GM12878 (cell line): ENCODE measurements at regions not wholly inside any gene's neighbourhood (a gene's known extent, or its start where the extent isn't known, plus 50 kb on each side); places are given as distances from the start of the nearest gene placed in this dataset.
A peak's percentile ranks its signal among the peaks of the same experiment; 100 is the strongest.

Experiments
- ATAC-seq: fragments of 200-7000 bp; cut with Tn5 transposase; 3 replicates; pipeline ENCODE4 v1.9.1; 2020; ENCODE audit warnings: mild to moderate bottlenecking, moderate library complexity
- BruUV-seq: library from RNA; stranded (reverse); fragments of 400-500 nt; replicated peaks from 2 replicates; lab custom pipeline; 2021; lab: Mats Ljungman, UMichigan
- CTCF ChIA-PET: fragments of 300-600 bp; sonication (Branson Sonifier 250); formaldehyde crosslinking; extraction: SDS; loops from one replicate; lab custom pipeline; 2021; ENCODE audit warnings: inconsistent platforms; lab: Yijun Ruan, JAX
- POLR2A ChIA-PET: fragments of 350-600 bp; formaldehyde crosslinking; extraction: SDS; loops from one replicate; lab custom pipeline; 2021; ENCODE audit warnings: inconsistent platforms; lab: Charles Lee
- RAD21 ChIA-PET: fragments of 300-600 bp; sonication (Branson Sonifier 250); formaldehyde crosslinking; loops from one replicate; lab custom pipeline; 2023; ENCODE audit warnings: antibody characterized with exemption; ENCODE audit not compliant: unreplicated experiment; lab: Charles Lee
- SMC1A ChIA-PET: fragments of 300-600 bp; sonication (Branson Sonifier 250); formaldehyde crosslinking; loops from one replicate; lab custom pipeline; 2023; ENCODE audit not compliant: unreplicated experiment, uncharacterized antibody; lab: Charles Lee
- DNase-seq: peaks from one replicate; pipeline ENCODE4 v3.0.0-alpha.2; 2011; ENCODE audit warnings: low read depth, low spot score
- FAIRE-seq: peaks from 3 replicates; lab custom pipeline; 2011; peaks lifted over from hg19 to GRCh38; lab: Jason Lieb, UNC
- H2AFZ ChIP-seq: 2 replicates; pipeline ENCODE4 v1.6.0; 2011; ENCODE audit warnings: low read depth, low read length, control low read depth; ENCODE audit not compliant: control insufficient read depth
- H3K27ac ChIP-seq: 2 replicates; pipeline ENCODE4 v1.5.1; 2011; ENCODE audit warnings: control low read depth; ENCODE audit not compliant: control insufficient read depth, insufficient read depth
- H3K27me3 ChIP-seq, 2 experiments: replicated peaks in 1 of 2; 2 replicates each; pipeline versions ENCODE4 v1.6.0 to v1.6.1; 2011; ENCODE audit warnings: low read length in 1 of 2; ENCODE audit not compliant: control insufficient read depth in 2 of 2, insufficient read depth in 2 of 2
- H3K36me3 ChIP-seq, 2 experiments: 2 replicates each; pipeline ENCODE4 v1.5.1; 2011; ENCODE audit warnings: low read length in 1 of 2; ENCODE audit not compliant: control insufficient read depth in 2 of 2, insufficient read depth in 2 of 2
- H3K4me1 ChIP-seq: 2 replicates; pipeline ENCODE4 v1.6.1; 2011; ENCODE audit warnings: mild to moderate bottlenecking, low read length, moderate library complexity, mixed read lengths; ENCODE audit not compliant: control insufficient read depth, insufficient read depth
- H3K4me2 ChIP-seq: 2 replicates; pipeline ENCODE4 v1.6.0; 2011; ENCODE audit warnings: control low read depth; ENCODE audit not compliant: control insufficient read depth, insufficient read depth
- H3K4me3 ChIP-seq: fragments of 200-600 bp; sonication (generic); 2 replicates; pipeline ENCODE4 v1.5.1; 2016
- H3K79me2 ChIP-seq: 2 replicates; pipeline ENCODE4 v1.6.0; 2011; ENCODE audit warnings: low read length; ENCODE audit not compliant: control insufficient read depth, insufficient read depth
- H3K9ac ChIP-seq: 2 replicates; pipeline ENCODE4 v1.8.0; 2011; ENCODE audit warnings: low read length, control low read depth, mixed read lengths; ENCODE audit not compliant: control insufficient read depth, insufficient read depth
- H3K9me3 ChIP-seq: replicated peaks from 3 replicates; pipeline ENCODE4 v1.5.1; 2011; ENCODE audit warnings: mild to moderate bottlenecking, low read length; ENCODE audit not compliant: control insufficient read depth, insufficient read depth
- H4K20me1 ChIP-seq: 2 replicates; pipeline ENCODE4 v1.6.0; 2011; ENCODE audit not compliant: control insufficient read depth, insufficient read depth
- ASH2L ChIP-seq: fragments of 300-600, 200-600 bp; sonication (generic); IDR thresholded peaks from 2 replicates; pipeline ENCODE4 v1.6.1; 2017; ENCODE audit warnings: low read depth, mild to moderate bottlenecking, borderline replicate concordance
- CHD2 ChIP-seq: IDR thresholded peaks from 2 replicates; pipeline ENCODE4 v1.6.1; 2011; ENCODE audit warnings: low read depth, low read length, improper control_type of control experiment, borderline replicate concordance
- ETV6 ChIP-seq, 2 experiments: fragments of 450-650 bp in 1 of 2; IDR thresholded peaks in 1 of 2; conservative IDR thresholded peaks in 1 of 2; 2 replicates each; pipeline ENCODE4 v1.6.1; 2014; ENCODE audit warnings: antibody characterized with exemption in 1 of 2, borderline replicate concordance in 1 of 2, low read depth in 1 of 2, mild to moderate bottlenecking in 1 of 2, moderate library complexity in 1 of 2
- HDAC2 ChIP-seq: fragments of 200-600 bp; sonication (generic); IDR thresholded peaks from 2 replicates; pipeline ENCODE4 v1.6.1; 2017
- JUNB ChIP-seq: IDR thresholded peaks from 2 replicates; pipeline ENCODE4 v1.6.1; 2016; ENCODE audit warnings: antibody characterized with exemption, mild to moderate bottlenecking
- MLLT1 ChIP-seq: fragments of 450-650 bp; IDR thresholded peaks from 2 replicates; pipeline ENCODE4 v1.6.1; 2016; ENCODE audit warnings: mild to moderate bottlenecking
- MTA3 ChIP-seq: IDR thresholded peaks from 2 replicates; pipeline ENCODE4 v1.6.1; 2012; ENCODE audit warnings: low read length, inconsistent platforms, borderline replicate concordance
- MXI1 ChIP-seq: fragments of 150-350 bp; IDR thresholded peaks from 2 replicates; pipeline ENCODE4 v1.6.1; 2011; ENCODE audit warnings: low read depth, mild to moderate bottlenecking, inconsistent platforms, low read length, improper control_type of control experiment
- MYB ChIP-seq: fragments of 150-350 bp; IDR thresholded peaks from 2 replicates; pipeline ENCODE4 v1.6.1; 2014; ENCODE audit warnings: mild to moderate bottlenecking, low read depth, low read length, borderline replicate concordance
- NFXL1 ChIP-seq: fragments of 450-650 bp; IDR thresholded peaks from 2 replicates; pipeline ENCODE4 v1.6.1; 2017; ENCODE audit warnings: antibody characterized with exemption, mild to moderate bottlenecking, borderline replicate concordance
- RFX5 ChIP-seq: IDR thresholded peaks from 2 replicates; pipeline ENCODE4 v1.6.1; 2011; ENCODE audit warnings: low read depth, low read length, improper control_type of control experiment
- SMARCA5 ChIP-seq: fragments of 450-650 bp; IDR thresholded peaks from 2 replicates; pipeline ENCODE4 v1.6.1; 2017; ENCODE audit warnings: mild to moderate bottlenecking
- TCF12 ChIP-seq: IDR thresholded peaks from 2 replicates; pipeline ENCODE4 v1.6.1; 2011; ENCODE audit warnings: low read depth, mild to moderate bottlenecking, low read length
- USF1 ChIP-seq: IDR thresholded peaks from 2 replicates; pipeline ENCODE4 v1.6.1; 2011; ENCODE audit warnings: borderline replicate concordance, low read depth, mild to moderate bottlenecking, moderate library complexity, mixed read lengths, low read length; ENCODE audit not compliant: insufficient read depth; ENCODE audit errors: extremely low read length
- ZBTB40 ChIP-seq: fragments of 450-650 bp; IDR thresholded peaks from 2 replicates; pipeline ENCODE4 v1.6.1; 2016; ENCODE audit warnings: mild to moderate bottlenecking, moderate library complexity, borderline replicate concordance
- ZNF24 ChIP-seq: fragments of 450-650 bp; IDR thresholded peaks from 2 replicates; pipeline ENCODE4 v1.6.1; 2017; ENCODE audit warnings: antibody characterized with exemption, mild to moderate bottlenecking
- WGBS: methylation state at CpG from one replicate; pipeline ENCODE4 v1.1.6; 2016; ENCODE audit warnings: low lambda C conversion rate; ENCODE audit not compliant: insufficient replicate concordance, insufficient coverage; ENCODE audit errors: missing lambda C conversion rate; 5-methylcytosine and 5-hydroxymethylcytosine counted together
- in situ Hi-C: fragments of 300-500 bp; cut with MboI; formaldehyde crosslinking; loops from 9 replicates; pipeline ENCODE4 v1.14.3; 2018; ENCODE audit warnings: mixed read lengths
- intact Hi-C: fragments of 100-400 bp; cut with micrococcal nuclease; formaldehyde crosslinking; loops from one replicate; pipeline ENCODE4 v1.14.2; 2022; ENCODE audit not compliant: unreplicated experiment

GRCh38 chr3:75260-75659 is 121.3 kb upstream of the CHL1 start:
- POLR2A ChIA-PET: no interaction called here
- BruUV-seq: no TSS peak
- ATAC-seq (peak; percentile 46), FAIRE-seq (no peak), DNase-seq (no peak)
- Histone ChIP-seq H4K20me1 (no peaks in the 10 kb centered on the region), H3K9ac (no peak overlapping the region), H3K79me2 (no peaks in the 10 kb centered on the region), H3K27me3 (no peaks in the 10 kb centered on the region; a peak in 1 of 4 replicates), H3K4me3 (no peak overlapping the region), H3K9me3 (no peaks in the 10 kb centered on the region), H3K4me1 (no peaks in the 10 kb centered on the region), H3K4me2 (no peak overlapping the region), H3K27ac (no peak overlapping the region), H2AFZ (no peak overlapping the region), H3K36me3 (no peaks in the 10 kb centered on the region)
- TF ChIP-seq ZBTB40 (no peak), ETV6 (conservative IDR thresholded peaks at IDR 0.05 in 1 of 2, IDR thresholded peaks at IDR 0.05 in 1 of 2; ENCODE audit: borderline replicate concordance in 1 of 2, low read depth in 1 of 2) (no peak), ZNF24 (no peak), RFX5 (no peak), MYB (no peak), TCF12 (no peak), USF1 (no peak), ASH2L (no peak), MTA3 (no peak), HDAC2 (no peak), MLLT1 (no peak), NFXL1 (no peak), SMARCA5 (no peak), JUNB (no peak), CHD2 (no peak), MXI1 (no peak)
- RAD21 ChIA-PET: no interaction called here
- intact Hi-C loops (no loop called here), in situ Hi-C loops (no loop called here)
- 13% methylated on average over 4 of the region's 4 CpGs for WGBS
- CTCF ChIA-PET: no interaction called here
- SMC1A ChIA-PET: interaction anchor here (2.3 kb wide), 1 partner anchor 276 kb away, joined by 7 read pairs; no protein-coding TSS in a partner anchor
